ENCODE measurements at regions not wholly inside any gene's neighbourhood (a gene's known extent, or its start where the extent isn't known, plus 50 kb on each side); places are given as distances from the start of the nearest gene placed in this dataset.

DNA sequence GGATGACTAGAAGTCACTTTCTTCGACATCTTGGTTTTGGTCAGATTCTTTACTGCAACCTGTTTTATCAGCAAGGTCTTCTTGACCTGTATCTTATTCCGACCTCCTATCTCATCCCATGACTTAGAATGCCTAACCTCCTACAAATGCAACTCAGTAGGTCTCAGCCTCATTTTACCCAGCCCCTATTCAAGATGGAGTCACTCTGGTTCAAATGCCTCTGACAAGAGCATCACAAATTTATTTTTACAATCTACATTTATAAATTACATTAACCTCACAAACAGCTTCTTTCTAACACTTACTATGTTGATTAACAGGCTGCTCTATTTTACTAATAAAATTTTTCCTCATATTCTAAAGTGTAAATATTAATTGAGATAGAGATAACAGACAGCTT is 867.0 kb upstream of the CNTN5 start (continued):
- TF ChIP-seq, protein P1, sequence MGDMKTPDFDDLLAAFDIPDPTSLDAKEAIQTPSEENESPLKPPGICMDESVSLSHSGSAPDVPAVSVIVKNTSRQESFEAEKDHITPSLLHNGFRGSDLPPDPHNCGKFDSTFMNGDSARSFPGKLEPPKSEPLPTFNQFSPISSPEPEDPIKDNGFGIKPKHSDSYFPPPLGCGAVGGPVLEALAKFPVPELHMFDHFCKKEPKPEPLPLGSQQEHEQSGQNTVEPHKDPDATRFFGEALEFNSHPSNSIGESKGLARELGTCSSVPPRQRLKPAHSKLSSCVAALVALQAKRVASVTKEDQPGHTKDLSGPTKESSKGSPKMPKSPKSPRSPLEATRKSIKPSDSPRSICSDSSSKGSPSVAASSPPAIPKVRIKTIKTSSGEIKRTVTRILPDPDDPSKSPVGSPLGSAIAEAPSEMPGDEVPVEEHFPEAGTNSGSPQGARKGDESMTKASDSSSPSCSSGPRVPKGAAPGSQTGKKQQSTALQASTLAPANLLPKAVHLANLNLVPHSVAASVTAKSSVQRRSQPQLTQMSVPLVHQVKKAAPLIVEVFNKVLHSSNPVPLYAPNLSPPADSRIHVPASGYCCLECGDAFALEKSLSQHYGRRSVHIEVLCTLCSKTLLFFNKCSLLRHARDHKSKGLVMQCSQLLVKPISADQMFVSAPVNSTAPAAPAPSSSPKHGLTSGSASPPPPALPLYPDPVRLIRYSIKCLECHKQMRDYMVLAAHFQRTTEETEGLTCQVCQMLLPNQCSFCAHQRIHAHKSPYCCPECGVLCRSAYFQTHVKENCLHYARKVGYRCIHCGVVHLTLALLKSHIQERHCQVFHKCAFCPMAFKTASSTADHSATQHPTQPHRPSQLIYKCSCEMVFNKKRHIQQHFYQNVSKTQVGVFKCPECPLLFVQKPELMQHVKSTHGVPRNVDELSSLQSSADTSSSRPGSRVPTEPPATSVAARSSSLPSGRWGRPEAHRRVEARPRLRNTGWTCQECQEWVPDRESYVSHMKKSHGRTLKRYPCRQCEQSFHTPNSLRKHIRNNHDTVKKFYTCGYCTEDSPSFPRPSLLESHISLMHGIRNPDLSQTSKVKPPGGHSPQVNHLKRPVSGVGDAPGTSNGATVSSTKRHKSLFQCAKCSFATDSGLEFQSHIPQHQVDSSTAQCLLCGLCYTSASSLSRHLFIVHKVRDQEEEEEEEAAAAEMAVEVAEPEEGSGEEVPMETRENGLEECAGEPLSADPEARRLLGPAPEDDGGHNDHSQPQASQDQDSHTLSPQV (IDR thresholded peaks at IDR 0.05): peak; percentile 76
- TF ChIP-seq HNRNPLL (IDR thresholded peaks at IDR 0.05; ENCODE audit: low read depth, low read length, poor library complexity, severe bottlenecking): no peak
- TF ChIP-seq HDAC1 (IDR thresholded peaks at IDR 0.05): no peak
- no peak for TF ChIP-seq NFRKB (IDR thresholded peaks at IDR 0.05; ENCODE audit: low read depth)

DNA sequence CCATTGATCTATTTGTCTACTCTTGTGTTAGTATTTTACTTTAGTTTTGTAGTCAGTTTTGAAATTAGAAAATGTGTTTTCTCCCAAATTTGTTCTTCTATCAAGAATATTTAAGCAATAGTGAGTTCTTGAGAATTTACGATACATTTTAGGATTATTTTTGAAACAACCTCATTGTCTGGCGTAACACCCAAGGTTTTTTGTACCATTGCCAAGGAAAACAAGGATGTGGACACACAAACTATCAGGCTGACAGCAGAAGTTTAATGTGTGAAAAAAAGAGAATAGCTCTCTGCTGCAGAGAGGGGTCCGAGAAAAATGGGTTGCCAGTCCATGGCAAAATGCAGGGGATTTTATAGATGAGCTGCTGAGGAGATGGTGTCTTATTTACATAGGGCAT is 865.1 kb upstream of the CNTN5 start:
- CTCF ChIA-PET (ENCODE audit: low intra/inter-chr PET ratio): no interaction called here
- H3K27me3 ChIP-seq (ENCODE audit: control insufficient read depth in 2 of 2, insufficient read depth in 2 of 2, low read length in 2 of 2): no peaks in the 10 kb centered on the region
- FAIRE-seq (no peak), DNase-seq (ENCODE audit: extremely low read depth in 1 of 4, low spot score in 3 of 4) (no peak), ATAC-seq (no peak)
- intact Hi-C loops (cut with micrococcal nuclease): no loop called here
- H3K9ac ChIP-seq (ENCODE audit: insufficient read depth in 1 of 2, low read depth in 2 of 2, low read length in 2 of 2): no peak overlapping the region
- in situ Hi-C loops (cut with MboI): no loop called here
- no peak overlapping the region for H3K27ac ChIP-seq (ENCODE audit: extremely low read depth, low read depth, low read length)
- H3K4me3 ChIP-seq: no peak overlapping the region
- no peaks in the 10 kb centered on the region for H4K20me1 ChIP-seq (replicated peaks; ENCODE audit: control insufficient read depth, insufficient read depth, low read length)
- no peaks in the 10 kb centered on the region for H3K4me1 ChIP-seq (replicated peaks in 1 of 2; ENCODE audit: control insufficient read depth in 2 of 2, insufficient read depth in 2 of 2, low read length in 2 of 2)
- no TSS peak for BruUV-seq (replicated peaks)
- no peak overlapping the region for H3K4me2 ChIP-seq (ENCODE audit: insufficient read depth, low read length)
- POLR2A ChIA-PET: no interaction called here
- TF ChIP-seq FOXA3 (CRISPR knock-in tag; conservative IDR thresholded peaks at IDR 0.05 in 1 of 2, IDR thresholded peaks at IDR 0.05 in 1 of 2): no peak
- no peak for TF ChIP-seq CREM (IDR thresholded peaks at IDR 0.05; ENCODE audit: low read depth)
- no peak for TF ChIP-seq ZNF311 (CRISPR knock-in tag; IDR thresholded peaks at IDR 0.05)
- H3K36me3 ChIP-seq (ENCODE audit: control insufficient read depth, insufficient read depth, low read length): no peaks in the 10 kb centered on the region
- H3K9me3 ChIP-seq (replicated peaks; ENCODE audit: control insufficient read depth, insufficient read depth, low read depth, low read length): peaks cover 5% of the 10 kb centered on the region
- WGBS (ENCODE audit: insufficient coverage, low coverage, missing lambda C conversion rate): 57% methylated on average over 3 of the region's 3 CpGs
- H3K9me1 ChIP-seq (ENCODE audit: control insufficient read depth, insufficient read depth, low read length): no peaks in the 10 kb centered on the region
- peak overlapping the region; percentile 51; the same call in 1 of the 2 replicates for H2AFZ ChIP-seq (ENCODE audit: low read depth, low read length)
- H3K79me2 ChIP-seq (ENCODE audit: control insufficient read depth, insufficient read depth, low read length): no peaks in the 10 kb centered on the region

All from K562 (cell line).